HL-60 (cell line): ENCODE measurements at regions not wholly inside any gene's neighbourhood (a gene's known extent, or its start where the extent isn't known, plus 50 kb on each side); places are given as distances from the start of the nearest gene placed in this dataset.

Experiments
- CTCF ChIP-seq: IDR thresholded peaks from one replicate; pipeline ENCODE4 v1.5.1; 2011; ENCODE audit warnings: low read length, control low read depth, inconsistent platforms; ENCODE audit not compliant: insufficient read depth
- GABPA ChIP-seq: IDR thresholded peaks from 2 replicates; pipeline ENCODE4 v1.6.1; 2012; ENCODE audit warnings: low read depth
- POLR2AphosphoS5 ChIP-seq: IDR thresholded peaks from 2 replicates; pipeline ENCODE4 v1.6.1; 2012; ENCODE audit warnings: low read depth
- REST ChIP-seq: IDR thresholded peaks from 2 replicates; pipeline ENCODE4 v1.6.1; 2012; ENCODE audit warnings: low read depth; ENCODE audit not compliant: insufficient replicate concordance
- SPI1 ChIP-seq: IDR thresholded peaks from 2 replicates; pipeline ENCODE4 v1.6.1; 2012; ENCODE audit warnings: low read depth, mild to moderate bottlenecking, borderline replicate concordance

GRCh38 chr1:70504821-70505193, 93.7 kb downstream of the CTH start:
- TF ChIP-seq CTCF (no peak), POLR2AphosphoS5 (no peak), GABPA (no peak), REST (no peak), SPI1 (no peak)
